GM21529 (cell line): ENCODE measurements at regions not wholly inside any gene's neighbourhood (a gene's known extent, or its start where the extent isn't known, plus 50 kb on each side); places are given as distances from the start of the nearest gene placed in this dataset.

Experiments
- ATAC-seq: cut with Tn5 transposase; IDR thresholded peaks from one replicate; pipeline ENCODE4 v1.9.1; 2021; ENCODE audit not compliant: unreplicated experiment

DNA sequence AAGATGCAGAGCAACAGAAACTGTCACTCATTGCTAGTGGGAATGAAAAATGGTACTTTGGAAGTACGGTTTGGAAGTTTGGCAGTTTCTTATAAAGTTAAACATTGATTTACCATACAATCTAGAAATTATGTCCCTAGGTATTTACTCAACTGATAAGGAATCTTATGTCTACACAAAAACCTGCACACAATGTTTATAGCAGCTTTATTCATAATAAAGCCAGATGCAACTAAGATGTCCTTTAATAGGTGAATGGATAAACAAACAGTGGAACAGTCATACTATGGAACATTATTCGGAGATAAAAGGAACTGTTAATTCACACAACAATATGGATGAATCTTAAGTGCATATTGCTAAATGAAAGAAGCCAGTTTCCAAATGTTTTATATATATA, 96.2 kb upstream of the SIRPA start:
- no peak for ATAC-seq

GRCh38 chr20:1793821-1794220, 101.4 kb upstream of the SIRPA start:
- no peak for ATAC-seq

DNA sequence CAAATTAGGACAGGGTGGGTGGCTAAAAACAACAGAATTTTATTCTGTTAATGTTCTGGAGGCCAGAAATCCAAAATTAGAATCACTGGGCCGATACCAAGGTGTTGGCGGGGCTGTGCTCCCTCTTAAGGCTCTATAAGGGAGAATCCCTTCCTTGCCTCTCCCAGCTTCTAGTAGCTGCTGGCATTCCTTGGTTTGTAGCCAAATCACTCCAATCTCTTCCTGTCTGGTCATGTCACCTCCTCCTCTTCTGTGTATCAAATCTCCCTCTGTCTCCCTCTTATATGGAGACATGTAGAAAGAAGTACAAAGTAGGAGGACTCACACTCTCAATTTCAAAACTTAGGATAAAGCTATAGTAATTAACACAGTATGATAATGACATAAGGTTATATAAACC, 102.9 kb upstream of the SIRPA start:
- ATAC-seq = no peak

GRCh38 chr20:1790386-1790785, 104.8 kb upstream of the SIRPA start:
- no peak for ATAC-seq

GRCh38 chr20:1788044-1788443, 107.2 kb upstream of the SIRPA start:
- no peak for ATAC-seq

DNA sequence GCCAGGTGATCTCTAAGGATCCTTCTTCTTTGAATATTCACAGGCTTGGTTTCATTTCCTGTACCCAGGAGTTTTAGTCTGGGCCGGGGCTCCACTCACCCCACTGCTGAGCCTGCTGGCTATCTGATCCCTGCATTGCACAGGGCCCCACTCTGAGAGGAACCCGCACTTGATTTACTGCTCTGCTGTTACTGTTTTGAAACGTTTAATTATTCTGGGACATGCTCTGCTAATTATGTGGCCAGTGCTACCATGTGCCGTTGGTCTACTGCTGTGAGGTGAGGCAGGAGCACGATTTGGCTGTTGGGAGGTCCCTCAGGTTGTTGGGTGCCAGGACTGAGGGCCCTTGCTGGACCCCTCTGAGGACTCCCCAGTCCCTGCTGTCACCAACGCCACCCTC, 108.7 kb upstream of the SIRPA start:
- no peak for ATAC-seq

DNA sequence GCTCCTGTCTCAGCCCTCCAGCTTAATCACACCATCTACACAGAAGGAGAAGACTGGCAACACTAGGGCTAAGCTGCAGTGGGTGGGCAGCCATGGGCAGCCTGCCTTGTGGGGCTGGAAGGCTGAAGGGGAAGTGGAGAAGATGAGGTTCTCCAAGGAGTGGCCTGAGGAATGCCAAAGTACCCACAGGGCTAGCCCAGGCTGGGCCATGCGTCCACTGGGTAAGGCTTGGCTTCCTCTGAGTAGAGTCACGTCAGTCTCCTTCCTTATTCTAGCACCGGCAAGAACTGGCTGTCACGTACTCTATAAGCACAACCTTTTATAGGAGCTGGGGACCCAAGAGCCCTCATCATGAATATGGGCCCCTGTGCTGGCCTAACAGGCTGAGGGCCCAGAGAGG, 110.6 kb upstream of the SIRPA start:
- ATAC-seq = no peak

DNA sequence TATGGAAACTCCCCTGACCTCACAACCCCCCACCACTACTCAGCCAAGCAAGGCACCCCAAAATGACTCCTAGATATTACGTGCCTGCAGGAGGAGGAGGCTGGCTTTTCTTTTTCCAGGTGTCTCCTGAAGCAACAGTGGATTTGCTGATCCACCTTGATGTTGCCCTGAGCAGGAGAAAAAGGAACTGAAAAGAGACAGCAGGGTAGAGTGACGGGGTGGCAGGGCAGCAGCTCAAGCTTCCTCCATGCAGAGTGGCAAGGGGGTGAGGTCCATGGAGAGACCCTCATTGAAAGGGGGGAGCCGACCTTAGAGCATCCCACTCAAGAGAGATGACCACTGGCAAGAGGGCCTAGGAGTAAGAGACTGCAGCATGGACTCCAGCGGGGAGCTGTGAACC, 112.0 kb upstream of the SIRPA start:
- no peak for ATAC-seq

DNA sequence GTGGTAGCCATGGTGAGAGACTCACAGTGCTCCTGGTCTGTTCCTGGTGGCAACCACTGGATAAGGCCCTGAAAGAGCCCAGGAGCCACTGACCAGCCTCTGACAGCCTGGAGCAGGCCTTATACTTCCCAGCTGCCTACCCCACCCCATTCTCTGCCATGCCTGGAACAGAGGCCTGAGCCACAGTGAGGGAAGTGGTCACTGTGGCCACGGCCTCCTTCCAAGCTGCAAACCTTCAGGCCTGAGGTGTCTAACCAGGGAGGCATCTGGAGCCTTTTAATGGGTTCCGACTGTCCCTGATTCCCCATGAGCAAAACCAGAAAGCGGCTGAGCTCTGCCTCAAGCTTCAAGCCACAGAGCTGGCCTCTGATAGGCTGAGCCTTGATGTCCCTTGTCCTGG, 113.0 kb upstream of the SIRPA start:
- ATAC-seq = no peak

- ATAC-seq = no peak
These were observed 115.6 kb upstream of the SIRPA start for GRCh38 chr20:1779567-1779966.

- no peak for ATAC-seq
These were observed 116.9 kb upstream of the SIRPA start for GRCh38 chr20:1778338-1778737.

DNA sequence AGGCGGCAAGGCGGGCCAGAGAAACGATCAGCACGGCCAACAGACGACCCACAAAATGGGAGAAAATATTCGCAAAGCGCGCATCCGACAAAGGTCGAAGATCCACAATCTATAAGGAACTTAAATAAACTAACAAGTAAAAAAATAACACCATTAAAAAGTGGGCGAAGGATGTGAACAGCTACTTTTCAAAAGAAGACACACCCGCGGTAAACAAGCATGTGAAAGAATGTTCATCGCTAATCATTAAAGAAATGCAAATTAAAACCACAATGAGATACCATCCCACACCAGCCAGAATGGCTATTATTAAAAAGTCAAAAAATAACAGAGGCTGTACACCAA, 117.8 kb upstream of the SIRPA start:
- ATAC-seq = no peak

- peak; percentile 92 for ATAC-seq
These were observed 118.3 kb upstream of the SIRPA start for GRCh38 chr20:1776681-1777475.

- no peak for ATAC-seq
These were observed 117.5 kb upstream of the SIRPG start for GRCh38 chr20:1775117-1775516.

DNA sequence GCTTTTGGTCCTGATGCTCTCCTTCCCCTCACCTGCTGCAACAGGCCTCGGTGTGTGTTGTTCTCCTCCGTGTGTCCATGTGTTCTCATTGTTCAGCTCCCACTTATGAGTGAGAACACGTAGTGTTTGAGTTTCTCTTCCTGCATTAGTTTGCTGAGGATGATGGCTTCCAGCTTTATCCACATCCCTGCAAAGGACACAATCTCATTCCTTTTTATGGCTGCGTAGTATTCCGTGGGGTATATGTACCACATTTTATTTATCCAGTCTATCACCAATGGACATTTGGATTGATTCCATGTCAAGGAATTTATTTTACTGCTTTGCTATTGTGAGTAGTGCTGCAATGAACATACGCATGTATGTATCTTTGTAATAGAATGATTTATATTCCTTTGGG, 116.9 kb upstream of the SIRPG start:
- ATAC-seq = no peak

DNA sequence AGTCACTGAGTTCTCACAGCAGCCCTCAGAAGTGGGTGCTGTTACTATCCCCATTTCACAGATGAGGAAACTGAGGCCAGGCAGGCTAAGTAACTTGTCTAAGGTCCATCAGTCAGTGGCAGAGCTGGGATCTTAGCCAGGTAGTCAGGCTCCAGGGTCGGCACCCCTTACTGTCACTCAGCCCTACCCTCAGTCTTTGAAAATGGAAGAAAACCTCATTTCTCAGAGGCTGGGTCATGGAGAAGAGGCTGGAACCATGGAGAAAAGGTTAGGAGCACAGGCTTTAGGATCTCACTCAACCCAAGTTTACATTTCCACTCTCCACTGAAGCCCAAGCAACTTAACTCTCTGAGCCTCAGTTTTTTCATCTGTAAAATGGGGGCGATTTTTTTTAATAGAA, 116.2 kb upstream of the SIRPG start:
- no peak for ATAC-seq

DNA sequence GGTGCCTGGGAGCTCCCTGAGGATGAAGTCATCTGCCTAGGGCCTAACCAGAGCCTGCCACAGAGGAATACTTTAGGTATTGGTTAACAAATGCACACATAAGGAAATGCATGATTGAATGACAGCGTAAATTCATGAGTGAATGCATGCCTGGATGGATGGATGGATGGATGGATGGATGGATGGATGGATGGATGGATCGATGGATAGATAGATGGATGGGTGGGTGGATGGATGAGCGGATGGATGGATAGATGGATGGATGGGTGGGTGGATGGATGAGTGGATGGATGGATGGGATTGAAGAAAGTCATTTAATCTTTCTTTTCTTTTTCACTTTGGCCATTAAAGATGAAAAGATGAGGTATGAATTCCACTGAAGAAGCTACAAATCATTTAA, 111.9 kb upstream of the SIRPG start:
- ATAC-seq = no peak

- no peak for ATAC-seq
These were observed 109.2 kb upstream of the SIRPG start for GRCh38 chr20:1766731-1767130.

DNA sequence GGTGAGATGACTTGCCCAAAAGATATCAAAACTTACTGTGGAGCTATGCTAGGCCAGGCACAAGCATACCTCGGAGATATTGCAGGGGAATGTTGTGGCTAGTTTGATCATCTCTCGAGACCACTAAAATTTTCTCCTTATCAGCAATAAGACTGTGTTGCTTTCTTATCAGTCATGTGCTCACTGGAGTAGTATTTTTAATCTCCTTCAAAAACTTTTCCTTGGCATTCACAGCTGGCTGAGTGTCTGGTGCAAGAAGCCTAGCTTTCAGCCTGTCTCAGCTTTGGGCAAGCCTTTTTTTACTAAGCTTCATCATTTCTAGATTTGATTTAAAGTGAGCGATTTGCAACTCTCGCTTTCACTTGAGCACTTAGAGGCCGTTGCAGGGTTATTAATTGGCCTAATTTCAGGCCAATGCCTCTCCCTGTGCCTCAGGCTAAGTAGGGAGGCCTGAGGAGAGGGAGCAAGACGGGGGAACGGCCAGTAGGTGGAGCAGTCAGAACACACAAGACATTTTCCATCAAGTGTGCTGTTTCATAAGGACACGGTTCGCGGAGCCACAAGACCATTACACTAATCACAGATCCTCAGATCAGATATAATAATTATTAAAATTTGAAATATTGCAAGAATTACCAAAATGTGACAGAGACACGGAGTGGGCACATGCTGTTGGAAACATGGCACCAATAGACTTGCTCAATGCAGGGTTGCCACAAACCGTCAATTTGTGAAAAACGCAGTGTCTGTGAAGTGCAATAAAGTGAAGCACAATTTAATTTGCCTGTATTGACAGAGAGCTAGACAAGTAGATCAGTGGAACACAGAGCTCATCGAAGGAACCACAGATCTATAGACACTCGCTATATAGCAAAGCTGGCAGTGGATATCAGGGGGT, 106.8 kb upstream of the SIRPG start:
- peak; percentile 85 for ATAC-seq

- ATAC-seq = no peak
These were observed 104.0 kb upstream of the SIRPG start for GRCh38 chr20:1761598-1761997.

GRCh38 chr20:1761116-1761515, 103.5 kb upstream of the SIRPG start:
- no peak for ATAC-seq

GRCh38 chr20:1758765-1759164, 101.2 kb upstream of the SIRPG start:
- ATAC-seq = no peak
